ENCODE measurements at regions not wholly inside any gene's neighbourhood (a gene's known extent, or its start where the extent isn't known, plus 50 kb on each side); places are given as distances from the start of the nearest gene placed in this dataset.
"Not testable (repeated sequence)": the region's sequence is repeated elsewhere in the genome, so short reads cannot be mapped to it uniquely, and the experiment has no call there.

- FAIRE-seq (no peak), DNase-seq (ENCODE audit: insufficient read length, low spot score) (no peak)
- TF ChIP-seq SPI1 (IDR thresholded peaks at IDR 0.05; ENCODE audit: low read depth, low read length) (no peak), POLR2AphosphoS5 (IDR thresholded peaks at IDR 0.05; ENCODE audit: low read depth, low read length) (no peak), PAX5 (IDR thresholded peaks at IDR 0.05; ENCODE audit: insufficient read depth, low read length, severe bottlenecking) (no peak), POLR2A (IDR thresholded peaks at IDR 0.05; ENCODE audit: low read depth, low read length) (no peak), POU2F2 (IDR thresholded peaks at IDR 0.05; ENCODE audit: low read depth, low read length) (no peak), TAF1 (IDR thresholded peaks at IDR 0.05; ENCODE audit: low read depth, low read length) (no peak)
Measured at GRCh38 chr21:15308333-15308732, 243.5 kb upstream of the NRIP1 start.

- DNase-seq (ENCODE audit: insufficient read length, low spot score) (no peak), FAIRE-seq (no peak)
- no peak for TF ChIP-seq SPI1 (IDR thresholded peaks at IDR 0.05; ENCODE audit: low read depth, low read length)
- TF ChIP-seq POU2F2 (IDR thresholded peaks at IDR 0.05; ENCODE audit: low read depth, low read length), result no peak
- TF ChIP-seq POLR2A (IDR thresholded peaks at IDR 0.05; ENCODE audit: low read depth, low read length), result no peak
- no peak for TF ChIP-seq PAX5 (IDR thresholded peaks at IDR 0.05; ENCODE audit: insufficient read depth, low read length, severe bottlenecking)
Measured at GRCh38 chr21:15309022-15309590, 244.3 kb upstream of the NRIP1 start.

GRCh38 chr21:15309721-15310120, 244.9 kb upstream of the NRIP1 start:
- no peak for DNase-seq (ENCODE audit: insufficient read length, low spot score)
- FAIRE-seq, result no peak
- no peak for TF ChIP-seq PAX5 (IDR thresholded peaks at IDR 0.05; ENCODE audit: insufficient read depth, low read length, severe bottlenecking)
- no peak for TF ChIP-seq SPI1 (IDR thresholded peaks at IDR 0.05; ENCODE audit: low read depth, low read length)
- TF ChIP-seq TAF1 (IDR thresholded peaks at IDR 0.05; ENCODE audit: low read depth, low read length), result no peak
- TF ChIP-seq POLR2A (IDR thresholded peaks at IDR 0.05; ENCODE audit: low read depth, low read length), result no peak
- TF ChIP-seq POLR2AphosphoS5 (IDR thresholded peaks at IDR 0.05; ENCODE audit: low read depth, low read length), result no peak
- TF ChIP-seq POU2F2 (IDR thresholded peaks at IDR 0.05; ENCODE audit: low read depth, low read length), result no peak

GRCh38 chr21:15311510-15311909, 246.7 kb upstream of the NRIP1 start:
- no peak for DNase-seq (ENCODE audit: insufficient read length, low spot score)
- no peak for TF ChIP-seq PAX5 (IDR thresholded peaks at IDR 0.05; ENCODE audit: insufficient read depth, low read length, severe bottlenecking)
- TF ChIP-seq POLR2AphosphoS5 (IDR thresholded peaks at IDR 0.05; ENCODE audit: low read depth, low read length), result no peak
- TF ChIP-seq SPI1 (IDR thresholded peaks at IDR 0.05; ENCODE audit: low read depth, low read length), result no peak
- TF ChIP-seq TAF1 (IDR thresholded peaks at IDR 0.05; ENCODE audit: low read depth, low read length), result no peak
- no peak for TF ChIP-seq POU2F2 (IDR thresholded peaks at IDR 0.05; ENCODE audit: low read depth, low read length)
- no peak for TF ChIP-seq POLR2A (IDR thresholded peaks at IDR 0.05; ENCODE audit: low read depth, low read length)
- no peak for FAIRE-seq

GRCh38 chr21:15317034-15317433, 252.2 kb upstream of the NRIP1 start:
- not testable (repeated sequence) for DNase-seq (ENCODE audit: insufficient read length, low spot score); FAIRE-seq

- no peak for TF ChIP-seq POU2F2 (IDR thresholded peaks at IDR 0.05; ENCODE audit: low read depth, low read length)
- TF ChIP-seq TAF1 (IDR thresholded peaks at IDR 0.05; ENCODE audit: low read depth, low read length), result no peak
- FAIRE-seq (no peak), DNase-seq (ENCODE audit: insufficient read length, low spot score) (no peak)
Measured at GRCh38 chr21:15319727-15320126, 254.9 kb upstream of the NRIP1 start.

DNA sequence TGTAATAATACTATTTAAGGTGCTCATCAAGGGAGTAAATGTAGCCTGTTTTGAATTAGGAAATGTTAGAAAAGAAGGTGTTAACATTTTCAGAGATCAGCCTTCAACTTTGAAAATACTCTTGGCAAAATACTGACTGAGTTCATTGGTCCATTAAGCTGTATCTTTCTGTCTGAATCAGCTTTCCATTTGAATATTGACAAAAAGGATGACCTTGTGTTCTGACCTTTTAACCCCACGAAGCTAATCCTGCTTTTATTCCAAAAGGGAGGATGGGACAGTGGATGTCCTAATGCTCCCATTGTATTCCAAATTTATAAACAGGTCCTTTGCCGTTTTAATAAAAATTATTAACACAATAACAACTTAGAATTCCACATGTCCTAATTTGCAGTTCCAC, 259.7 kb upstream of the NRIP1 start:
- FAIRE-seq, result no peak
- TF ChIP-seq POU2F2 (IDR thresholded peaks at IDR 0.05; ENCODE audit: low read depth, low read length), result no peak
- no peak for DNase-seq (ENCODE audit: insufficient read length, low spot score)

DNA sequence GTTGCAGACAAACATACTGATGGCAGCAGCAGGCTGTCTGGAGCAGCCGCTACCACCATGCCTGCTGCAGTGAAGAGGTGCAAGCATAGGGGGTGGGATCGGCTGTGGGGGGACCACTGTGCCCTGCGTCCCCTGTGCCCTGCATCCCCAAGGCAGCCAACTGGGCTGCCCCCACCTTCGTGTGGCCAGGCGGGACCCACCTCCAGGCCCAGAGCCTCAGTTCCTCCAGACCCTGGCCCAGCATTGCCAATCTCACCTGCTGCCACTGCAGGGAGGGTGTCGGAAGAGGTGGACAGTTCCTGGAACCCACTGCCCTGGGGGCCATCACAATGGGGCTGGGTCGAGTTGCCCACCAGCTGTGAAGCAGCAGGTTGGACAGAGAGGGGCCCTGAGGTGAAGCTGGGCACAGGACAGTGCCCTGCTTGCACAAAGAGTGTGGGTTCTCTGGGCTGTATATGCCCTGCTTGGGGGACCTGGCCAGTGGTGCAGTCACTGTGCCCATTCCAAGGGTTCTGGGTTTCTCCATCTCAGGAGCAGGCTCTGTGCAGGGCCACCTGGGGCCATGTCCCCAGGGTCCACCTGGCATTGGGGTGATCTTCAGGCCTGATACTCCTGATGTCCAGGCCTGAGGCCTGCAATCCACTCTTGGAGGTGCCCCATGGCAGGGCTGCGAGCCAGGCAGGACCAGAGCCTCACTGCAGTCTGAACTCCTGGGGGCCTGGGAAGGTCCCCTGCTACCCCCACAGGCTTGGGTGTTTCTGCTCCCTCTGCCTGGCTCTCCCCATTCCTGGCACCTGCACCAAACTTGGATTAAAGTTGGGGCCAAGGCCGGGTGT, 261.4 kb upstream of the NRIP1 start:
- no peak for DNase-seq (ENCODE audit: insufficient read length, low spot score)
- TF ChIP-seq PAX5 (IDR thresholded peaks at IDR 0.05; ENCODE audit: insufficient read depth, low read length, severe bottlenecking) (no peak), POLR2A (IDR thresholded peaks at IDR 0.05; ENCODE audit: low read depth, low read length) (no peak), POLR2AphosphoS5 (IDR thresholded peaks at IDR 0.05; ENCODE audit: low read depth, low read length) (no peak), TAF1 (IDR thresholded peaks at IDR 0.05; ENCODE audit: low read depth, low read length) (no peak), SPI1 (IDR thresholded peaks at IDR 0.05; ENCODE audit: low read depth, low read length) (no peak), POU2F2 (IDR thresholded peaks at IDR 0.05; ENCODE audit: low read depth, low read length) (no peak)
- no peak for FAIRE-seq

- DNase-seq (ENCODE audit: insufficient read length, low spot score), result no peak
- FAIRE-seq, result no peak
- TF ChIP-seq SPI1 (IDR thresholded peaks at IDR 0.05; ENCODE audit: low read depth, low read length) (no peak), POLR2AphosphoS5 (IDR thresholded peaks at IDR 0.05; ENCODE audit: low read depth, low read length) (no peak), POU2F2 (IDR thresholded peaks at IDR 0.05; ENCODE audit: low read depth, low read length) (no peak), TAF1 (IDR thresholded peaks at IDR 0.05; ENCODE audit: low read depth, low read length) (no peak), PAX5 (IDR thresholded peaks at IDR 0.05; ENCODE audit: insufficient read depth, low read length, severe bottlenecking) (no peak), POLR2A (IDR thresholded peaks at IDR 0.05; ENCODE audit: low read depth, low read length) (no peak)
Measured at GRCh38 chr21:15327637-15328265, 263.0 kb upstream of the NRIP1 start.

DNA sequence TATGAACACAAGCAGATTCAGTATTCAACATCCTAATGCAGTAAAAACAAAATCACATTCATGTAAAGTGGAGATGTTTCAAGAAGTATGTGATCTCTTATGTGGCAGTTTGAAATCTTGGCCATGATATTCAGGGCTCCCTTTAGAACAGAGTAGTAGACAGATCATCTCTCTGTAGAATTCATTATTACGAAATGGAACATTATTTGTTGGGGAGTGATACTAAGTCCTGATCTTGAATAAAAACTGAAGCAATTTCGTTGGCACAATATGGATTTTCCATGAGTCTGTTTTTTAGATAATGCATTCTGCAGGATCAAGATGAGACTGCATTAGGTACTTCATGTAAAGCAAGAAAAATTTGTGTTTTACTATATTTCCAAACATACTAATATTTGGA, 264.4 kb upstream of the NRIP1 start:
- FAIRE-seq (no peak), DNase-seq (ENCODE audit: insufficient read length, low spot score) (no peak)
- TF ChIP-seq SPI1 (IDR thresholded peaks at IDR 0.05; ENCODE audit: low read depth, low read length) (no peak), TAF1 (IDR thresholded peaks at IDR 0.05; ENCODE audit: low read depth, low read length) (no peak), POU2F2 (IDR thresholded peaks at IDR 0.05; ENCODE audit: low read depth, low read length) (no peak), POLR2AphosphoS5 (IDR thresholded peaks at IDR 0.05; ENCODE audit: low read depth, low read length) (no peak), PAX5 (IDR thresholded peaks at IDR 0.05; ENCODE audit: insufficient read depth, low read length, severe bottlenecking) (no peak), POLR2A (IDR thresholded peaks at IDR 0.05; ENCODE audit: low read depth, low read length) (no peak)
